HepG2 (cell line): ENCODE measurements at regions not wholly inside any gene's neighbourhood (a gene's known extent, or its start where the extent isn't known, plus 50 kb on each side); places are given as distances from the start of the nearest gene placed in this dataset.

ENCODE experiments used
- ATAC-seq: fragments of 200-7000 bp; cut with Tn5 transposase; 3 replicates; pipeline ENCODE4 v1.9.1; 2020; ENCODE audit warnings: mild to moderate bottlenecking, moderate library complexity
- BruUV-seq: library from RNA; stranded (reverse); fragments of 400-500 nt; replicated peaks from 2 replicates; lab custom pipeline; 2021; lab: Mats Ljungman, UMichigan
- CTCF ChIA-PET: fragments of 300-600 bp; formaldehyde crosslinking; extraction: SDS; loops from one replicate; lab custom pipeline; 2021; ENCODE audit warnings: low total read pairs, inconsistent platforms, low intra/inter-chr PET ratio; lab: Yijun Ruan, JAX
- POLR2A ChIA-PET: fragments of 350-600 bp; sonication (Branson Sonifier 250); formaldehyde crosslinking; loops from one replicate; lab custom pipeline; 2020; ENCODE audit warnings: antibody characterized with exemption, inconsistent platforms; lab: Yijun Ruan, JAX
- DNase-seq: peaks from one replicate; pipeline ENCODE4 v3.0.0-alpha.2; 2015; ENCODE audit warnings: low spot score
- FAIRE-seq: peaks from 3 replicates; lab custom pipeline; 2011; peaks lifted over from hg19 to GRCh38; lab: Jason Lieb, UNC
- H2AFZ ChIP-seq: one replicate; pipeline ENCODE4 v1.6.1; 2011; ENCODE audit warnings: low read length, inconsistent platforms
- H3K27ac ChIP-seq: fragments of 300-600 bp; 3 replicates; pipeline ENCODE4 v1.8.0; 2011; ENCODE audit warnings: mixed run types, mild to moderate bottlenecking, mixed read lengths, low read length, inconsistent platforms; ENCODE audit not compliant: insufficient read depth; ENCODE audit errors: extremely low read length
- H3K27me3 ChIP-seq, 2 experiments: fragments of 200-600 bp in 1 of 2; 2 replicates in 1 of 2; 3 replicates in 1 of 2; pipeline versions ENCODE4 v1.6.0 to v1.8.0; 2011; ENCODE audit warnings: low read length in 2 of 2, mild to moderate bottlenecking in 2 of 2, moderate library complexity in 2 of 2, inconsistent platforms in 1 of 2; ENCODE audit not compliant: insufficient read depth in 2 of 2, control insufficient read depth in 1 of 2
- H3K36me3 ChIP-seq, 2 experiments: fragments of 200-600 bp in 1 of 2; replicated peaks in 1 of 2; 2 replicates in 1 of 2; 3 replicates in 1 of 2; pipeline versions ENCODE4 v1.5.1 to v1.8.0; 2011; ENCODE audit warnings: low read length in 2 of 2, inconsistent platforms in 1 of 2; ENCODE audit not compliant: insufficient read depth in 2 of 2, control insufficient read depth in 1 of 2
- H3K4me1 ChIP-seq: 2 replicates; pipeline ENCODE4 v1.5.1; 2012; ENCODE audit warnings: low read length, inconsistent platforms; ENCODE audit not compliant: insufficient read depth
- H3K4me2 ChIP-seq: 2 replicates; pipeline ENCODE4 v1.6.0; 2011; ENCODE audit warnings: low read depth, low read length, inconsistent platforms
- H3K4me3 ChIP-seq, 3 experiments: fragments of 200-600 bp in 1 of 3; sonication (generic), shearing (Covaris generic) in 1 of 3; replicated peaks in 1 of 3; 2 replicates each; pipeline ENCODE4 v1.5.1; 2011 to 2016; ENCODE audit warnings: low read length in 3 of 3, inconsistent platforms in 2 of 3, low read depth in 2 of 3, mild to moderate bottlenecking in 2 of 3, control low read depth in 1 of 3, mixed read lengths in 1 of 3; ENCODE audit not compliant: insufficient read depth in 1 of 3
- H3K79me2 ChIP-seq: one replicate; pipeline ENCODE4 v1.6.1; 2011; ENCODE audit warnings: low read length, inconsistent platforms; ENCODE audit not compliant: insufficient read depth
- H3K9ac ChIP-seq: 2 replicates; pipeline ENCODE4 v1.6.0; 2011; ENCODE audit warnings: mild to moderate bottlenecking, low read depth, low read length, inconsistent platforms; ENCODE audit not compliant: insufficient read depth
- H3K9me3 ChIP-seq: 2 replicates; pipeline ENCODE4 v1.5.1; 2012; ENCODE audit warnings: mild to moderate bottlenecking, low read length
- H4K20me1 ChIP-seq: 2 replicates; pipeline ENCODE4 v1.6.0; 2011; ENCODE audit warnings: inconsistent platforms, mild to moderate bottlenecking, low read length, moderate library complexity; ENCODE audit not compliant: insufficient read depth
- FOXO4 ChIP-seq: sonication (generic); formaldehyde crosslinking; conservative IDR thresholded peaks from 2 replicates; pipeline ENCODE4 v1.8.1; 2023; ENCODE audit warnings: missing genetic modification reagents
- GFI1 ChIP-seq: sonication (generic); formaldehyde crosslinking; IDR thresholded peaks from 2 replicates; pipeline ENCODE4 v1.5.0; 2020; ENCODE audit warnings: missing genetic modification reagents, mild to moderate bottlenecking, borderline replicate concordance
- MEIS2 ChIP-seq: sonication (generic); formaldehyde crosslinking; IDR thresholded peaks from 2 replicates; pipeline ENCODE4 v1.9.0; 2021; ENCODE audit warnings: mild to moderate bottlenecking, missing genetic modification reagents
- MYNN ChIP-seq: sonication (generic); formaldehyde crosslinking; IDR thresholded peaks from 2 replicates; pipeline ENCODE4 v1.4.0; 2020; ENCODE audit warnings: mild to moderate bottlenecking, low read depth, missing genetic modification reagents
- NFE2L1 ChIP-seq: sonication (generic); formaldehyde crosslinking; IDR thresholded peaks from 2 replicates; pipeline ENCODE4 v1.4.0; 2020; ENCODE audit warnings: missing genetic modification reagents, mild to moderate bottlenecking, borderline replicate concordance
- NFRKB ChIP-seq: fragments of 450-650 bp; IDR thresholded peaks from 2 replicates; pipeline ENCODE4 v1.6.1; 2017
- PLSCR1 ChIP-seq: sonication (generic); formaldehyde crosslinking; IDR thresholded peaks from 2 replicates; pipeline ENCODE4 v1.5.0; 2020; ENCODE audit warnings: missing genetic modification reagents, mild to moderate bottlenecking, borderline replicate concordance
- TEF ChIP-seq: sonication (generic); formaldehyde crosslinking; IDR thresholded peaks from 2 replicates; pipeline ENCODE4 v1.5.0; 2020; ENCODE audit warnings: missing genetic modification reagents
- ZFP91 ChIP-seq: sonication (generic); formaldehyde crosslinking; IDR thresholded peaks from 2 replicates; pipeline ENCODE4 v1.9.0; 2022; ENCODE audit warnings: missing genetic modification reagents, mild to moderate bottlenecking, borderline replicate concordance
- ZMYM4 ChIP-seq: sonication (generic); formaldehyde crosslinking; IDR thresholded peaks from 2 replicates; pipeline ENCODE4 v1.8.1; 2023; ENCODE audit warnings: mild to moderate bottlenecking, missing genetic modification reagents
- ZNF354B ChIP-seq: sonication (generic); formaldehyde crosslinking; IDR thresholded peaks from 2 replicates; pipeline ENCODE4 v1.8.0; 2022; ENCODE audit warnings: mild to moderate bottlenecking, missing genetic modification reagents
- ZNF569 ChIP-seq: sonication (generic); formaldehyde crosslinking; IDR thresholded peaks from 2 replicates; pipeline ENCODE4 v1.5.0; 2020; ENCODE audit warnings: mild to moderate bottlenecking, missing genetic modification reagents, moderate library complexity, borderline replicate concordance
- ZNF687 ChIP-seq: sonication (generic); formaldehyde crosslinking; IDR thresholded peaks from 2 replicates; pipeline ENCODE4 v1.5.1; 2020; ENCODE audit warnings: mild to moderate bottlenecking, missing genetic modification reagents, moderate library complexity
- ZNF788 ChIP-seq: sonication (generic); formaldehyde crosslinking; IDR thresholded peaks from 2 replicates; pipeline ENCODE4 v1.5.0; 2020; ENCODE audit warnings: mild to moderate bottlenecking, missing genetic modification reagents, borderline replicate concordance
- ZNF879 ChIP-seq: sonication (generic); formaldehyde crosslinking; IDR thresholded peaks from 2 replicates; pipeline ENCODE4 v1.8.1; 2023; ENCODE audit warnings: missing genetic modification reagents
- WGBS: methylation state at CpG from one replicate; pipeline ENCODE4 v1.1.6; 2017; ENCODE audit warnings: low lambda C conversion rate; 5-methylcytosine and 5-hydroxymethylcytosine counted together
- in situ Hi-C: cut with HindIII; loops from 2 replicates; pipeline ENCODE4 v1.10.0; 2017; ENCODE audit warnings: low pct_unique_long_range_greater_than_20kb; ENCODE audit not compliant: extremely low pct_ligation_motif_present
- intact Hi-C: fragments of 100-400 bp; cut with micrococcal nuclease; formaldehyde crosslinking; loops from one replicate; pipeline ENCODE4 v1.10.0; 2022; ENCODE audit not compliant: unreplicated experiment

GRCh38 chrY:9029929-9030328 is 307.3 kb upstream of the TSPY4 start (continued):
- no peak for TF ChIP-seq TEF (CRISPR knock-in tag)

- no peak overlapping the region for H3K27ac ChIP-seq
- ATAC-seq (no peak), FAIRE-seq (no peak), DNase-seq (no peak)
- no peak overlapping the region for H2AFZ ChIP-seq
- no peak overlapping the region for H3K4me2 ChIP-seq
- no peaks in the 10 kb centered on the region for H4K20me1 ChIP-seq
- BruUV-seq = no TSS peak
- no peaks in the 10 kb centered on the region for H3K9me3 ChIP-seq
- CTCF ChIA-PET = no interaction called here
- POLR2A ChIA-PET = no interaction called here
- no peaks in the 10 kb centered on the region for H3K36me3 ChIP-seq
- H3K4me1 ChIP-seq = peaks cover 26% of the 10 kb centered on the region
- no peak overlapping the region for H3K4me3 ChIP-seq
- H3K9ac ChIP-seq = no peak overlapping the region
- H3K27me3 ChIP-seq = no peaks in the 10 kb centered on the region
- intact Hi-C loops (no loop called here), in situ Hi-C loops (no loop called here)
- WGBS = 95% methylated on average over 3 of the region's 3 CpGs
- H3K79me2 ChIP-seq = no peaks in the 10 kb centered on the region
- no peak for TF ChIP-seq ZMYM4 (CRISPR knock-in tag)
- TF ChIP-seq MEIS2 (CRISPR knock-in tag) = no peak
- no peak for TF ChIP-seq ZNF569 (CRISPR knock-in tag)
- TF ChIP-seq ZNF687 = no peak
- TF ChIP-seq GFI1 (CRISPR knock-in tag) = no peak
- no peak for TF ChIP-seq NFE2L1 (CRISPR knock-in tag)
- TF ChIP-seq PLSCR1 (CRISPR knock-in tag) = no peak
- no peak for TF ChIP-seq ZNF354B (CRISPR knock-in tag)
- no peak for TF ChIP-seq MYNN (CRISPR knock-in tag)
- no peak for TF ChIP-seq ZNF879 (CRISPR knock-in tag)
- TF ChIP-seq ZNF788 (CRISPR knock-in tag) = no peak
- no peak for TF ChIP-seq FOXO4 (CRISPR knock-in tag)
- TF ChIP-seq ZFP91 (CRISPR knock-in tag) = no peak
- no peak for TF ChIP-seq NFRKB
Observed at GRCh38 chrY:9034217-9034616, 303.0 kb upstream of the TSPY4 start.
